ENCODE measurements at regions not wholly inside any gene's neighbourhood (a gene's known extent, or its start where the extent isn't known, plus 50 kb on each side); places are given as distances from the start of the nearest gene placed in this dataset.
"Not testable (repeated sequence)": the region's sequence is repeated elsewhere in the genome, so short reads cannot be mapped to it uniquely, and the experiment has no call there.

GRCh38 chrX:130552444-130553073, 150.8 kb downstream of the RBMX2 start:
- H3K9me3 ChIP-seq (ENCODE audit: control insufficient read depth, insufficient read depth, low read length): no peaks in the 10 kb centered on the region
- H3K9ac ChIP-seq (ENCODE audit: low read depth, low read length): no peak overlapping the region
- no peak overlapping the region for H3K27ac ChIP-seq (ENCODE audit: low read depth, low read length)
- peaks cover 8% of the 10 kb centered on the region; the same call in 1 of the 2 replicates for H3K27me3 ChIP-seq (ENCODE audit: control insufficient read depth, insufficient read depth, low read length)
- peaks cover 9% of the 10 kb centered on the region for H3K4me1 ChIP-seq (ENCODE audit: control insufficient read depth, insufficient read depth, low read length)
- no peak overlapping the region for H3K4me3 ChIP-seq (ENCODE audit: low read depth, low read length)
- H3K36me3 ChIP-seq (ENCODE audit: control insufficient read depth, insufficient read depth, low read length): no peaks in the 10 kb centered on the region

GRCh38 chrX:130555341-130555740, 153.6 kb downstream of the RBMX2 start:
- no peaks in the 10 kb centered on the region for H3K4me1 ChIP-seq (ENCODE audit: control insufficient read depth, insufficient read depth, low read length)
- no peak overlapping the region for H3K27ac ChIP-seq (ENCODE audit: low read depth, low read length)
- no peak overlapping the region for H3K4me3 ChIP-seq (ENCODE audit: low read depth, low read length)
- H3K9me3 ChIP-seq (ENCODE audit: control insufficient read depth, insufficient read depth, low read length): no peaks in the 10 kb centered on the region
- no peaks in the 10 kb centered on the region for H3K36me3 ChIP-seq (ENCODE audit: control insufficient read depth, insufficient read depth, low read length)
- H3K9ac ChIP-seq (ENCODE audit: low read depth, low read length): no peak overlapping the region
- H3K27me3 ChIP-seq (ENCODE audit: control insufficient read depth, insufficient read depth, low read length): peaks cover 6% of the 10 kb centered on the region

- Histone ChIP-seq H3K27me3 (ENCODE audit: control insufficient read depth, insufficient read depth, low read length) (peaks cover 6% of the 10 kb centered on the region), H3K4me3 (ENCODE audit: low read depth, low read length) (no peak overlapping the region), H3K36me3 (ENCODE audit: control insufficient read depth, insufficient read depth, low read length) (no peaks in the 10 kb centered on the region), H3K27ac (ENCODE audit: low read depth, low read length) (no peak overlapping the region), H3K9me3 (ENCODE audit: control insufficient read depth, insufficient read depth, low read length) (no peaks in the 10 kb centered on the region), H3K9ac (ENCODE audit: low read depth, low read length) (no peak overlapping the region), H3K4me1 (ENCODE audit: control insufficient read depth, insufficient read depth, low read length) (no peaks in the 10 kb centered on the region)
Measured at GRCh38 chrX:130555757-130556156, 154.0 kb downstream of the RBMX2 start.

GRCh38 chrX:130556951-130557350, 155.2 kb downstream of the RBMX2 start:
- Histone ChIP-seq H3K27ac (ENCODE audit: low read depth, low read length) (no peak overlapping the region), H3K4me3 (ENCODE audit: low read depth, low read length) (no peak overlapping the region), H3K4me1 (ENCODE audit: control insufficient read depth, insufficient read depth, low read length) (no peaks in the 10 kb centered on the region), H3K27me3 (ENCODE audit: control insufficient read depth, insufficient read depth, low read length) (peaks cover 6% of the 10 kb centered on the region), H3K36me3 (ENCODE audit: control insufficient read depth, insufficient read depth, low read length) (no peaks in the 10 kb centered on the region), H3K9me3 (ENCODE audit: control insufficient read depth, insufficient read depth, low read length) (no peaks in the 10 kb centered on the region), H3K9ac (ENCODE audit: low read depth, low read length) (no peak overlapping the region)

- Histone ChIP-seq H3K9ac (ENCODE audit: low read depth, low read length) (no peak overlapping the region), H3K4me3 (ENCODE audit: low read depth, low read length) (no peak overlapping the region), H3K4me1 (ENCODE audit: control insufficient read depth, insufficient read depth, low read length) (no peaks in the 10 kb centered on the region), H3K27me3 (ENCODE audit: control insufficient read depth, insufficient read depth, low read length) (no peaks in the 10 kb centered on the region; the same call in 1 of the 2 replicates), H3K36me3 (ENCODE audit: control insufficient read depth, insufficient read depth, low read length) (no peaks in the 10 kb centered on the region), H3K27ac (ENCODE audit: low read depth, low read length) (no peak overlapping the region), H3K9me3 (ENCODE audit: control insufficient read depth, insufficient read depth, low read length) (no peaks in the 10 kb centered on the region)
Measured at GRCh38 chrX:130560544-130560943, 158.8 kb downstream of the RBMX2 start.

GRCh38 chrX:130561930-130562329, 160.1 kb downstream of the RBMX2 start:
- Histone ChIP-seq H3K27ac (ENCODE audit: low read depth, low read length) (no peak overlapping the region), H3K27me3 (ENCODE audit: control insufficient read depth, insufficient read depth, low read length) (no peaks in the 10 kb centered on the region; the same call in 1 of the 2 replicates), H3K4me3 (ENCODE audit: low read depth, low read length) (no peak overlapping the region), H3K4me1 (ENCODE audit: control insufficient read depth, insufficient read depth, low read length) (no peaks in the 10 kb centered on the region), H3K9me3 (ENCODE audit: control insufficient read depth, insufficient read depth, low read length) (no peaks in the 10 kb centered on the region), H3K9ac (ENCODE audit: low read depth, low read length) (no peak overlapping the region), H3K36me3 (ENCODE audit: control insufficient read depth, insufficient read depth, low read length) (no peaks in the 10 kb centered on the region)

- no peaks in the 10 kb centered on the region for H3K9me3 ChIP-seq (ENCODE audit: control insufficient read depth, insufficient read depth, low read length)
- no peaks in the 10 kb centered on the region for H3K4me1 ChIP-seq (ENCODE audit: control insufficient read depth, insufficient read depth, low read length)
Measured at GRCh38 chrX:130563476-130563875, 161.7 kb downstream of the RBMX2 start.

GRCh38 chrX:130566028-130566683, 164.4 kb downstream of the RBMX2 start:
- Histone ChIP-seq H3K27me3 (ENCODE audit: control insufficient read depth, insufficient read depth, low read length) (no peaks in the 10 kb centered on the region), H3K4me3 (ENCODE audit: low read depth, low read length) (no peak overlapping the region), H3K27ac (ENCODE audit: low read depth, low read length) (no peak overlapping the region), H3K4me1 (ENCODE audit: control insufficient read depth, insufficient read depth, low read length) (no peaks in the 10 kb centered on the region), H3K9ac (ENCODE audit: low read depth, low read length) (no peak overlapping the region), H3K36me3 (ENCODE audit: control insufficient read depth, insufficient read depth, low read length) (no peaks in the 10 kb centered on the region), H3K9me3 (ENCODE audit: control insufficient read depth, insufficient read depth, low read length) (no peaks in the 10 kb centered on the region)

More at GRCh38 chrX:130563476-130563875, 161.7 kb downstream of the RBMX2 start:
- no peak overlapping the region for H3K9ac ChIP-seq (ENCODE audit: low read depth, low read length)
- no peaks in the 10 kb centered on the region for H3K36me3 ChIP-seq (ENCODE audit: control insufficient read depth, insufficient read depth, low read length)
- no peak overlapping the region for H3K27ac ChIP-seq (ENCODE audit: low read depth, low read length)
- no peaks in the 10 kb centered on the region; the same call in 1 of the 2 replicates for H3K27me3 ChIP-seq (ENCODE audit: control insufficient read depth, insufficient read depth, low read length)
- no peak overlapping the region for H3K4me3 ChIP-seq (ENCODE audit: low read depth, low read length)

- not testable (repeated sequence) for H3K9ac ChIP-seq (ENCODE audit: low read depth, low read length); H3K27me3 ChIP-seq (ENCODE audit: control insufficient read depth, insufficient read depth, low read length); H3K4me3 ChIP-seq (ENCODE audit: low read depth, low read length); H3K4me1 ChIP-seq (ENCODE audit: control insufficient read depth, insufficient read depth, low read length); H3K27ac ChIP-seq (ENCODE audit: low read depth, low read length); H3K9me3 ChIP-seq (ENCODE audit: control insufficient read depth, insufficient read depth, low read length); H3K36me3 ChIP-seq (ENCODE audit: control insufficient read depth, insufficient read depth, low read length)
Measured at GRCh38 chrX:130573030-130573429, 171.2 kb downstream of the RBMX2 start.

Measured in HUES48 (cell line).